Mucosa of gallbladder (tissue), 1 donor: ENCODE measurements at regions not wholly inside any gene's neighbourhood (a gene's known extent, or its start where the extent isn't known, plus 50 kb on each side); places are given as distances from the start of the nearest gene placed in this dataset.

Source experiments
- DNase-seq: peaks from one replicate; pipeline ENCODE4 v3.0.0-alpha.2; 2020; ENCODE audit warnings: low spot score
- donor health status: DM: no; HTN: no; CAD: no.

DNA sequence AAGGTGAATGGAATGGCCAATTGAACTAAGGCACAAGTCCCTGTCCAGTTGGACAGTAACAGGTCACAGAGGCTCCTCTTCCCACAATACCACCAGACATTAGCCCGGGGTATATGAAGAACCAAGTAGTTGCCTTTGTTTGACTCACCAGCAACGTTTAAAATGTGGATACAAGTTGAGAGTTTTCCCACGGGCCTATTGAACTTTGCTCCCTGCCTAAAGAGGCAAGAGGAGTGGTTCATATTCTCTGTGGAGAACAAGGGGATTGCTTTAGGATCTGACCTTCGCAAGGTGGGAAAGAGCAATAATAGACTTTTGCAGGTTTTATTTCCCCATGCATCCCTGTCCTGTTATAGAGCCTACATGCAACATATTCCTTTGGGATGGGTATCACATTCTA lies 177.2 kb downstream of the POU4F1 start:
- DNase-seq, result no peak

DNA sequence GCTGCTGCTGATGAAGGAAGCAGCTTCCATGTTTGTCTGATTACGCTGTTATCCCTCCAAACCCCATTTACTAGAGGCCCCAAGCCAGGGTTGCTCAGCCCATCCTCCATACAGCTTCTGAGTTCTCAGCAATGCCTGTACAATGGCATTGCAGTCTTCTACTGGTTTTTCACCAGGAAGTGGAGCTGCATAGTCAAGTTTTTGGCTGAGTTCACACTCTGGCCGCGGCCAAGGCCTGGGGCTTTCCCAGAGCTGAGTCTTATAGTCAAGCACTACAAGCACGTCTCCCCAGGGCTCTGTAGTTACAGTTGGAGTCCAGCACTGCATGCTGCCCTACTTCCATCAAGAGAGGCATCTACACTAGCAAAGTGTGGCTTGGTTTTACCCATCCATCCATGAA lies 182.5 kb downstream of the POU4F1 start:
- no peak for DNase-seq

DNA sequence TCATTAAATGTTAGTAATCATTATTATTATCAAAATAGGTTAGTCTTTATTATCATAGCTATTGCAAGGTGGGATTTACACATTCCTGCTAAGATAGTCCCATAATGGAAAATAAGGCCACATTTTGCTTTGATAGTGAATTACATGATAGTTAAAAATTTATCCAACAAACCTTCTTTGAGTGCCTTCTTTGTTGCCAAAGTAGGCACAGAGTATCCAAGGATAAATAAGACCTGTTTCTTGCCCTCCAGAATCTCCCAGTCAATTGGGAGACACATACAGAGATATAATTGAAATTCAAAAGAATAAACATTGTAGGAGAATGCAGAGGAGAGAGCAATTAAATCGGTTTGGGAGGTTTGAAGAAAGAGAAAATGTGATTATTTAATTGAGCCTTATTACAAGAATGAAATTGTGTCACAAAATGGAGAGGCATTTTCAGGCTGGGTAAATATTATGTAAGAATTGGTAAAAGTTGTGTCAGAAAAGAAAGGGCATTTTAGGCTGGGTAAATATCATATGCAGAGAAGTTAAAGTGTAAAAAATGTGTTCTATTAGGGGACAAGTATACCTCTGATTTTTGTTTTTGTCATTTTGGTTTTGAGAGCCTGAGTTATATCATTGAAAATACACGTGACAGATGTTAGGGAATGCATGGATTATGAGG lies 189.3 kb downstream of the POU4F1 start:
- DNase-seq, result no peak

DNA sequence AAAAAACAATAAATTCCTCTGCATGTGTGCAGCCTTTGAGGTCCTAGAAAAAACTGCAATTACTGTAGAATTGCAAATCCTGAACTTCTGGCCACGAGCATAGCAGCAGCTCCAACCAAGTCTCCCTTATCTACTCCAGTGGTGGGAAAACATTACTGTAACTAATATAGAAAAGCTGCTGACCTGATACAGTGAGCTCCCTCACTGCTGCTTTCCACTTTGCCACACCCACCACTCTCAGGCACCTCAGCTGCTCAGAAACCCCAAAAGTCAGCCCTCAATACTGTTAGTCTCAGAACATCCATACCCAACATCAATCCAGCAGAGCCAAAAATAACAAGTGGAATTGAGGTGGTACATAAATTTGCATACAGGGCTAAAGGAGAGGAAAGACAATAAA lies 192.5 kb downstream of the POU4F1 start:
- no peak for DNase-seq

DNA sequence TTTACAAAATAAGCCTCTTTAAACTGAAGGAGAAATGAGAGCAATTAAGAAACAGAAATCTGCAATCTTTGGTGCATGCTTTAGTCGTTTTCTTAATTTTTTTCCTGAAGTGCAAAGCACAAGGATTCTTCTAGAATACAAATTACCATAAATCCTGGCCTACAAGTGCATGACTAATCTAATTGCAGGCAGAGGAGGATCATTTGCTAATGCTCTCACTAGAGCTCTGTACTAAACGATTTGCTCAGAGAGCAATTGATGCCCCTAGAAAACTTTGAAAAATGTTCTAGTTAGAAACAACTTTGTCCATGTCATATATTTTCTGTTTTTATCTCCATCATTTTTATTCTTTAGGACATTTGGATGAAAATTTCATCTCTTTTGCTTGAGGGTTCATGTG lies 193.2 kb downstream of the POU4F1 start:
- no peak for DNase-seq

DNA sequence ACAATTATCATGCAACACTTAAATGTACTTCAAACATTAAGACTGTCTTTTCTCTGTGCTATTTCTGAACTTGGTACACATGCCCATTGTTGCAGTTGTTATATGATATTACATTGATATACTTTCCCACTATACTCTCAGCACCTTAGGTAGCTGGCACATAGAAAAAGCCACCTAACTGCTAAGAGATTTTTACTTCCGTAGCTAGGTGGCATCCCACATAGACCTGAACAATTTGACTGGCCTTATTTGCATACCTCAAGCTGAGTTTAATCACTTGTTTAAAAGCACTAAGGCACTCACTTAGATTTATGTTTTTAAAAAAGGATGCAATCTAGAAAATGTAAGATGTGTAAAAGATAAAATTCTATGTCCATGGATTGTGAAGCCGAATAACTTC lies 194.2 kb downstream of the POU4F1 start:
- DNase-seq, result no peak

DNA sequence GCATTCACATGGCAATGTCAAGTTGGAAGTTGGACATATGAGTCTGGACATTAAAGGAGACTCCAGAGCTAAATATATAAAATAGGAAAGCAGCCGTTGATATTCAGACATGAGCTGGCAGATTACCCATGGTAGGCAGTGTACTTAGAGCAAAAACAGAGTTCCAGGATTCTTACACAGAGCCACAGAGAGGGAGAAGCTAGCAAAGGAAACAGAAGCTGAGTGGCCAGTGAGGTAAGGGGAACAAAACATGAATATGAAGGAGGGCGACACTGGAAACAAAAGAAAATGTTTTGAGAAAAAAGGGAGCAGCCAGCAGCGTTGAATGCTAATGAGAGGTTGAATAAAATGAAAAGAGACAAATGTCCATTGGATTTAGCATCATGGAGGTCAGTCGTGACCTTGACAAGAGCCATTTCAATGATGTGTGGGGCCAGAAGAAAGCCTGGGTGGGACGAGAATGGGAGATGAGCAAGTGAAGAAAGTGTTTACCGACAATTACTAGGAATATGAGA lies 198.4 kb downstream of the POU4F1 start:
- no peak for DNase-seq

DNA sequence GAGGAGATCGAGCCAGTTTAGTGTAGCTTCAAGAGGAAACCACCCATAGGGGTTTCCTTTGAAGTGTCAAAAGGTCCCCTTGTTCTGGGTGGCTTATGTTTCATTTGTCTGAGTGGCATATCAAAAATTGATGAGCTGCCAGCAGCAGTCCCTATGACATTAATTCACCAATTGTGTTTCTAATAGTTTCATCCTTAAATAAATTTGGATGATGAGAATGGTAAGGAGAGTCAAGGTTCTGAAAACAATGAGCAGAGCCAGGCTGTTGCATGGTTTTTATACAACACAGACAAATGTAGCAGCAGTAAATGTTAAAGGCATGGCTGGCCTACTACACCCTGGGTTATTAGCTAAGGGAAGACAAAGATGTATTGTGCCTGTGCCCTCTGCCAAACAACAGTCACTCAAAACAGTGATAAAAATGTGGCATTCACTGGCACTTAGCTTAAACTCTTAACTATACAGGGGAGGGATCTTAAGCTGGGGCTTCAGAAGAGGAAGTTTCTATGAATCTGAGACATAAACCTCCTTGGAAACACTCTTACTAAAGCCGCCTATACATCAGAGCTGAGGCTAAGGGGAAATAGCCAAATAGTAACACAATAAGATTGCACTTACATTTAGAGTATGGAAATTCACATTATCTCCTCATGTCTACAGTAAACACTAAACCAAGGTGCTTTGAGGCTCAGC lies 200.5 kb downstream of the POU4F1 start:
- DNase-seq, result no peak

DNA sequence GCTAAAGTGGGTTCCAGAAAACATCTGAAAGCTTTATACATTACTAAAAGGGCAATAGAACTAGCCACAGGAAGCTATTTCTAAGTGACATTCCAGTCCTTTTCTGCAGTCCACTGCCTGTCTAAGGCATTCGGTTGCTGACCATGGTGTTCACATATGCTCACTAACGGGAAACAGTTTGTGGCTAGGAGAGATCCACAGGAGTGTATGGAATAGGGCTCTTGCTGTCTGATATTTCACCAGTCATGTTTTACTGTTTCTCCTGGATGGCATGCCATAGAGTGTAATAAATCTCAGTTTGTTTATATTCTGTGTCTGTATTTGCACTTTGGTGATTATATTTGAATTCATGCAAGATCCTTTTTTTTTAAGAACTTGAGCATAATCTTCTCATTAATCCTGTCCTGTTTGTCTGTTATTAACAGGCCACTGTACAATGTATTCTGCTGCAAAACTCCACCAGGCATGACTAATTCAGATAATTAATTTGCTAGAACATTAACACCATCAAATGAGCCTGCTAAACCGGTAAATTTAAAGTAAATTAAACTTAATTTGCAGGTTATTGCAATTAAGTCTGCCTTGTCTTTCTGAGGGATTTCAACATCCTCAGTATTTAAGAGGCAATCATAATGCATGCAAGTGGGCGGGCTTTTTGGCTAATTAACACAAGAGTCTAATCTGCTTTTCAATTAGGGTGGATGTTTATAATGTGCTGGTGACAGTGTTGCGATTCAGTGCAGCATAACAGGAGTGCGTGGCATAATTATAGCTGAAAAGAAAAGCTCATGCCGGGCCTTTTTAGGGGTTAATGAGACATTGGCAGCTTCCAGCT lies 201.3 kb downstream of the POU4F1 start:
- DNase-seq, result no peak

DNA sequence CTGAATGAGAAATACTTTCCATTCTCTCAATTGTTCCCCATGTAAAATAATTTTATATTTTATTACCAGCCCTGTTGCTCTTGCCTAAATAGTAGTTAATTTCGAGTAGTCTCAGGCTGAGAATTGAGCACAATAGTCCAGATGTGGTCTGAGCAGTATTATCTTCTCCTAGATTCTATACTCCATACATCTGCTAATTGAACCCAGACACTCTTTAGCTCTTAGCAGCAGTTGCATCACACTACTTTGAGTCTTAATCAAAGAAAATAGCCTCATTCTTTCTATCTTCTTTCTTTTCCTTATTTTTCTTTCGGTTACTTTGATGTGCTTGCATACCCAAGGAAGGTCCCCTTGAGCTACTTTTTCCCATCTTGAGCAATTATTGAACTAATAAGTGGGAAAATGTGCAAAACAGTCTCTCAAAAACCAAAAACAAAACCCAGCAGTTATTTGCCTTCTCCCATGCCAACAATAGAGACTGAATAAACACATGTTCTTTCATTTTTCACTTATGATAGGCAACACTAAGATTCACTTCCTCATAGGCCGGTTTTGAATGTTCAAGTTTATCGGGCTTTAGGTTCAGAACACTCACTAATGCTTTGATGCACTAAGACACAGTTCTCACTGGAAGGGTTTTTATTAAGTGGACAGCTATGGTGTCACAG lies 204.5 kb downstream of the POU4F1 start:
- no peak for DNase-seq

DNA sequence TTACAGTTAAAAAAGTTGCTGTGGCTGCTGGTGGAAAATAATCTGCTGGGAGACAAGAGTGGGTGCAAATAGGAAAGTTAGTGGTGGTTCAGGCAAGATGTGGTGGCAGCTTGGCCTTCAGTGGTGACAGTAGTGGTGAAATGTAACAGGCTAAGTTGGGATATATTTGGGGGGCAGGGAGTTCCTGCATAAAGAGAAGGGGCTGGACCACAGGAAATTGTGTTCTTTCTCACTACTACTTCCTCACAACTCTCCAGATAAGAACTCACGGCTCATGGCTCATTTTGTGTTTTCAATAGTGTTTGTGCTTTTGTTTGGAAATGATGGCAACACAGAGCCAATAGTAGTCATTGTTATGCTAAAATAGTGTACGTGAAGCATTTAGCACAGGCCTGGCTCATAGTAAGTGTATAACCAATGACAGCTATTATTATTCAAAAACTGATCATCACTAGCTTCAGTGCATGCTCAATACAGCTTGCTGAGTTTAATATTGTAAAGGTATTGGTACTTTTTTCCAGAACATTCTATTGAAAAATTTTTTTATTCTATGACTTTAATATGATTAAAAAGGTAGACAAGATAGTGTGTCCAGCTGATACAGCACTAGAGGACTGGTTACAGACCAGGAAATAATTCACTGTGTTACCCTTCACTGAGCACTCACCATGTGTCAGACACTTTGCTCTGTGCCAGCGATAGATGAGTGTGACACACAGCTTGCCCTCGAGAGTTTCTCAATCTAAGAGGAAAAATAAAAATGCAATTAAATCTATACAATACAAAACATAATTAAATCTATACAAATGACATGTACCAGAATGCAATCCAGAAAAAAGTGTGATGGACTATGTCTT lies 209.8 kb downstream of the POU4F1 start:
- DNase-seq, result no peak

DNA sequence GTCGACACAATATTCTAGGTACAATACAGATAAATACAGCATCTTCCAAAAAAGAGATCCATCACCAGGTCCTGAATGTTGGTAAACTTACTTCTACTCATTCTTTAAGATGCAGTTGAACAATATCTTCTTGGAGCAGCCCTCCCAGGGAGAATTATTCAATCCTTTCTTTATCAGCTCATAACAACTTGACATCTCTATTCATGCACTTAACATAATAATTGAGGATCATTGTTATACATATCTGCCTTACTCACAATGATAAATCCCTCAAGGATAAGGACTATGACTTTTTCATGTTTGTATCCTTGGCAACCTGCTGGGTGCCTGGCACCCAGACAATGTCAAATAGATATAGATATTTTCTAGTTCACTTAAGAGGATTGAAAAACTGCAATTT lies 219.5 kb downstream of the POU4F1 start:
- DNase-seq, result no peak

DNA sequence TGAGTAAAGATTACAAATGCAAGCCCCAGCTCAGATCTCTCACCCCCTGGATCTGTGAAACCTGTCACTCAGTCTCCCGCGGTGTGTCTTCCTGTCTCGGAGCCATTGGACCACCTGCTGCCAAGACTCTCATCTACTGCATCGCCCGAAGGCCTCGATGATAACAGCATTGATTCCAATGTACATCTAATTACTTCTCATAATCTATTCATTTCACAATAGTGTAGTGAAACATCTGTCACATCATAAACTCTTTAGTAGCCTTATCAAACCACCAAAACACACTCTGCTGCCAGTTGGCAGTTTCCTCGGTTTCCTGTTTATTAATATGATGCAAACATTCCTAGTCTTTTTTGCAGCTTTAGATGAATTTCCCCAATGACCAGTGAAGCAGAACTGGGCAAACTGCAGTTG lies 220.3 kb downstream of the POU4F1 start:
- DNase-seq, result no peak

DNA sequence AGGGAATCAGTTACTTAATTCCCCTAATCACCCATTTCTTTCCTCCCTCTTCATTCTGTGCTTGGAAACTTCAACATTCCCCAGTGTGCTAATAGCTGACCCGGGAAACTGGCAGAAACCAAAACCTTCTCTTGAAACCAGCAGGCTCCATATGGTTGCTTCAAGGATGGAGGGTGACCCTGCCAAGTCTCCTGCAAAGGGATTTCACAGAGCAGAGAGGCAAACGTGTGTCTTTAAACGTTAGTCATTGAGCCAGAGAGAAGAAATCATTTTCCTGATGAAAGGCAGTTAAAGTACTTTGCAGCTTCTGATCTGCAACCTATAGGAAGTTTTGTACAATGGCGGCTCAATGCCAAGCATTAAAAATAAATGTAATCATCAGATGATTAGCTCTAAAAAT lies 220.9 kb downstream of the POU4F1 start:
- DNase-seq, result no peak

DNA sequence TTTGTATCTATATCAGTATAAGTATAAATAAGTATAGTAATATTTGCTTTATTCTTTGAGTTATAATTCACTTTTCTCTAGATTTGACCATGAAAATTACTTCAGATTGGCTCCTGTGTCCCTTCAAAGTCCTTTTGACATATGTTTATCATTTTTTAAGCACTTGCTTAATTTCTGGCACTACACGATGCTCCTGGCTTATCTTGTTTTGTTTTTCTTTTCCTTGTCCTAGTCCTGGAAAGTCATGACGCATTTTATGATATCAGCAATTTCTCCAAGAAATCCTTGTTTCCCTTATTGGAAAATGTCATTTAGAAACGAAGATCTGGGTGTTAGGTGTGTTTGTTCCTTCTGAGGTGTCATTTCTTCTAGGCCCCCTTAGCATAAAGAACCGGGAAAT lies 226.5 kb downstream of the POU4F1 start:
- no peak for DNase-seq

DNA sequence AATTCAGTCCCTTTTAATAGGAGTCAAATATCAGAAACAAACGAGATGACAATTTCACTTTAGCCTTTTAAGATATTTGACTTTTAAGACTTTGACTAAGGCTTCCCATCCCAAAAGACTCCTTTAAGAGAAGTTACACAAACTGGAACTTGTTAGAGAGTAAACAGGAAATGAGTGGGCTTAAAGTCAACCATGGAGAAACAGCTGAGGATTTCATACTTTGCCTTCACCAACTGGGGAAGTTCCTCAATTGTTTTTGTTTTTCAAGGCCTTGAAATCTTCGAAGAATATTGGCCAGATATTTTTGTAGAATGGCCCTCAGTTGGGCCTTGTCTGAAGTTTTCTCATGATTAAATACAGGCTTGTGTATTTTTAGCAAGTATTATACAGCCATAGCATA lies 227.3 kb downstream of the POU4F1 start:
- no peak for DNase-seq

DNA sequence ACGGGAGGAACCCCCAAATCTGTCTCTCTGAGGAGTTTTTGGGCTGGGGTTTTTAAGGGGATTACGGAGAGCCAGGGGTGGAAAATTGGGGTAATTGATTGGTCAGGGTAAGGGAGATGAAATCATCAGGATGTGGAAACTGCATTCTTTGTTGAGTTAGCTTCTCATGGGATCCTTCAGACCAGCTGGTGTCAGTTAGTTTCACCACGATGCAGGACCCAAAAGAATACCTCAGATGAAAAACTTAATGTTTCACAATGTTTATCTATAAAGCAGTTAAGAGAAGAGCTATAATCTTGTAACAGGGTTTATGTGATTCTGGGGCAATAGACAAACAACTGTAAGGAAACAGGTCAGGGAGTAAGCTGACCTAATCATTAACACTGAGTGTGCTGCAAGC lies 230.8 kb downstream of the POU4F1 start:
- DNase-seq, result no peak

DNA sequence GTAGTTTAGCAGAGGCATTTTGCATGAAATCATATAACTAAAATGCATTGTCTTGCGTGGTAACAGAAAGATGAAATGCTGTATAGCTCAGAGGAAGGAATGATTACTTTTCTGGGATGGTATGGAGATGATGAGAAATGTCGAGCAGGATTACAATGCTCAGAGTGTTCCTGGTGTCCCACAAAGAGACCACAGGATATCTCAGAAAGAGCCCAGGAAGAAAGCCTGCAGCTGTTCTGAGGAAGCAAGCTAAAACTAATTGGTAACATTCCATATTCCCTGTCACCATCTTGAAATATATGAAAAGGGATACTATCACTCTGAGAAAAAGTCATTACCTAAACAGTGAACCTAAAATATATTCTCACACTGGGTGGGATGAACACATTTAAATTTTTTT lies 233.1 kb downstream of the POU4F1 start:
- no peak for DNase-seq

DNA sequence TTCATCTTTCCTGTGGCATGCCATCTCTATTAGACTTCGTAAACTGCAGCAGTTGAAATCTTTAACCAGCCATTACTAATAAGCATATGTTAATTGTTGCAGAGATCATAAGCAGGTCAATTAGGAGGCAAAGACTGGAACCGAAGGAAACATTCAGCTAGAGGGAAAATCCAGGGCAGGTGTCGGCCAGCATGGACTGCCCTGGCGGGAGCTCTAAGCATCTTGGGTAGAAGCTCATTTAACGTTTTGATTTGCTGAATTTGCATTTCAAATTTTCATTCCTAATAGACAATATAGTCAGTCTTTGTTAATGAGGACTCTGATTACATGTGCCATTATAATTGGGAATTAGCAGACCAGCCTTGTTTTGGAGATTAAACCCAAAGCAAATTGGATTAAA lies 238.6 kb downstream of the POU4F1 start:
- no peak for DNase-seq

DNA sequence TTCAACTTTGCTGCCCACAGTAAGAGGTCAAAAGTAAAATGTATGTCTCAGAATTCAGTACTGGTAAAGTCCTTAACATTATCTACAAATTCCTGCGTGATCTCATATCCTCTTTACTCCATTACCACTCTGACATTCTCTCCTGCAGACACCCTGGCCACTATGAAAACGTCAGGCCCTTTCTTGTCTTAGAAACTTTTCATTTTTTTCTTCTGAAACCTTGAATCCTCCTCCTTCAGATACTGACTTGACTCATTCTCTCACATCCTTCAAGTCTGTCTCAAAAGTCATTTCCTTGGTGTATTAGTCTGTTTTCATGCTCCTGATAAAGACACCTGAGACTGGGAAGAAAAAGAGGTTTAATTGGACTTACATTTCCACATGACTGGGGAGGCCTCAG lies 262.3 kb downstream of the POU4F1 start:
- DNase-seq, result no peak

DNA sequence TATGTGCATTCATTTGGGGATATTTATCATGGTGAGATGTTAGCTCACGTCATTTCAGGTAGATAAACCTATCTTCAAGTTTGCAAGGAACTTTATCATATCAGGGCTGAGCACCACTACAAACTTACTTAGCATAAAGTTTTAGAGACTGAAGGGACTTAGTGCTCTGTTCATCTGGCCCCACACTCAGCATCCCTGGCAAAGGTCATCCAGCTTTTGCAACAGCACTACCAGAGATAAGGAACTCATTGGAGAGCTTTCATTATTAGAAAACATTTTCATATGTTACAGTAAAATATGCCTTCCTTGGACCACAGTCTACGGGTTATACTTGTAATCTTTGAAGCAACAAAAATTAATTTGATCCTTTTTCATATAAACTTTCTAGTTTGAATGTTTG lies 263.4 kb downstream of the POU4F1 start:
- DNase-seq, result no peak
